Liver (tissue), 3 donors: ENCODE measurements at regions not wholly inside any gene's neighbourhood (a gene's known extent, or its start where the extent isn't known, plus 50 kb on each side); places are given as distances from the start of the nearest gene placed in this dataset.

Experiments used
- GABPA ChIP-seq, 2 donors: IDR thresholded peaks in 1 of 2; conservative IDR thresholded peaks in 1 of 2; 2 replicates each; pipeline ENCODE4 v1.6.1; 2016; ENCODE audit warnings: antibody characterized with exemption in 2 of 2, mild to moderate bottlenecking in 1 of 2, moderate library complexity in 1 of 2
- TF ChIP-seq, protein P1 (sequence below): IDR thresholded peaks from 2 replicates; pipeline ENCODE4 v1.6.1; 2016; ENCODE audit warnings: antibody characterized with exemption
- TF ChIP-seq, protein P2 (sequence below): fragments of 150-350 bp; IDR thresholded peaks from 2 replicates; pipeline ENCODE4 v1.5.1; 2017; ENCODE audit warnings: improper control_type of control experiment, low read depth, low read length; ENCODE audit not compliant: missing input control
- donor health status: healthy.
- donor health status: healthy.

DNA sequence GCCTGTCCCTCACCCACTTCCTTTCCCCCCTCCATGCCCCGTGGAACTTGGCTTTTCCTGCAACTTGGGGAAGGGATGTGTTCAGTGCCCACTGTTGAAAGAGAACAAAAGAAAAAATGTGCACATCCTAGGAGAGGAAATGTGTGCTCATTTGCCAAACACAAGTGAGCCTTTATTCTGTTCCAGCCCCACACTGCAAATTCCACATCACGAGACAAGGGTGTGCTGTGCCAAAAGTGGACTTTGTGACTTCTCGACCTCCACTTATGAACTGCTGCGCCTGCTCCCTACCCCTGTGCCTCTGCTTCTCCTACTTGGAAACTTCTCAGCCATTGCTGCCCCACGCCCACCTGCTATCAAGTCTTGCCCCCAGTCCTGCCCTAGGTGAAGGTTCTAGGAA, 97.0 kb upstream of the GRIK3 start:
- no peak for TF ChIP-seq GABPA (IDR thresholded peaks at IDR 0.05 in 1 of 2, conservative IDR thresholded peaks at IDR 0.05 in 1 of 2)
- TF ChIP-seq, protein P1, sequence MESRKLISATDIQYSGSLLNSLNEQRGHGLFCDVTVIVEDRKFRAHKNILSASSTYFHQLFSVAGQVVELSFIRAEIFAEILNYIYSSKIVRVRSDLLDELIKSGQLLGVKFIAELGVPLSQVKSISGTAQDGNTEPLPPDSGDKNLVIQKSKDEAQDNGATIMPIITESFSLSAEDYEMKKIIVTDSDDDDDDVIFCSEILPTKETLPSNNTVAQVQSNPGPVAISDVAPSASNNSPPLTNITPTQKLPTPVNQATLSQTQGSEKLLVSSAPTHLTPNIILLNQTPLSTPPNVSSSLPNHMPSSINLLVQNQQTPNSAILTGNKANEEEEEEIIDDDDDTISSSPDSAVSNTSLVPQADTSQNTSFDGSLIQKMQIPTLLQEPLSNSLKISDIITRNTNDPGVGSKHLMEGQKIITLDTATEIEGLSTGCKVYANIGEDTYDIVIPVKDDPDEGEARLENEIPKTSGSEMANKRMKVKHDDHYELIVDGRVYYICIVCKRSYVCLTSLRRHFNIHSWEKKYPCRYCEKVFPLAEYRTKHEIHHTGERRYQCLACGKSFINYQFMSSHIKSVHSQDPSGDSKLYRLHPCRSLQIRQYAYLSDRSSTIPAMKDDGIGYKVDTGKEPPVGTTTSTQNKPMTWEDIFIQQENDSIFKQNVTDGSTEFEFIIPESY = no peak
- TF ChIP-seq, protein P2, sequence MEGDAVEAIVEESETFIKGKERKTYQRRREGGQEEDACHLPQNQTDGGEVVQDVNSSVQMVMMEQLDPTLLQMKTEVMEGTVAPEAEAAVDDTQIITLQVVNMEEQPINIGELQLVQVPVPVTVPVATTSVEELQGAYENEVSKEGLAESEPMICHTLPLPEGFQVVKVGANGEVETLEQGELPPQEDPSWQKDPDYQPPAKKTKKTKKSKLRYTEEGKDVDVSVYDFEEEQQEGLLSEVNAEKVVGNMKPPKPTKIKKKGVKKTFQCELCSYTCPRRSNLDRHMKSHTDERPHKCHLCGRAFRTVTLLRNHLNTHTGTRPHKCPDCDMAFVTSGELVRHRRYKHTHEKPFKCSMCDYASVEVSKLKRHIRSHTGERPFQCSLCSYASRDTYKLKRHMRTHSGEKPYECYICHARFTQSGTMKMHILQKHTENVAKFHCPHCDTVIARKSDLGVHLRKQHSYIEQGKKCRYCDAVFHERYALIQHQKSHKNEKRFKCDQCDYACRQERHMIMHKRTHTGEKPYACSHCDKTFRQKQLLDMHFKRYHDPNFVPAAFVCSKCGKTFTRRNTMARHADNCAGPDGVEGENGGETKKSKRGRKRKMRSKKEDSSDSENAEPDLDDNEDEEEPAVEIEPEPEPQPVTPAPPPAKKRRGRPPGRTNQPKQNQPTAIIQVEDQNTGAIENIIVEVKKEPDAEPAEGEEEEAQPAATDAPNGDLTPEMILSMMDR = no peak
